IMR-90 (cell line): ENCODE measurements at regions not wholly inside any gene's neighbourhood (a gene's known extent, or its start where the extent isn't known, plus 50 kb on each side); places are given as distances from the start of the nearest gene placed in this dataset.
"Not testable (repeated sequence)": the region's sequence is repeated elsewhere in the genome, so short reads cannot be mapped to it uniquely, and the experiment has no call there.

ENCODE experiments used
- ATAC-seq: fragments of 200-7000 bp; cut with Tn5 transposase; 2 replicates; pipeline ENCODE4 v1.9.1; 2020; ENCODE audit warnings: low read depth, mild to moderate bottlenecking, moderate library complexity
- BruUV-seq: library from RNA; stranded (reverse); fragments of 400-500 nt; replicated peaks from 2 replicates; lab custom pipeline; 2021; lab: Mats Ljungman, UMichigan
- CTCF ChIA-PET: fragments of 300-600 bp; formaldehyde crosslinking; extraction: SDS; loops from one replicate; lab custom pipeline; 2021; ENCODE audit warnings: antibody characterized with exemption; lab: Yijun Ruan, JAX
- POLR2A ChIA-PET: fragments of 300-600 bp; sonication (Branson Sonifier 250); formaldehyde crosslinking; loops from one replicate; lab custom pipeline; 2022; ENCODE audit warnings: antibody characterized with exemption; ENCODE audit not compliant: unreplicated experiment; lab: Charles Lee
- DNase-seq: peaks from one replicate; pipeline ENCODE4 v3.0.0; 2013
- H2AFZ ChIP-seq: replicated peaks from 2 replicates; pipeline ENCODE3; 2013; ENCODE audit warnings: low read length, mild to moderate bottlenecking; ENCODE audit not compliant: poor library complexity
- H2AK5ac ChIP-seq: 2 replicates; pipeline ENCODE4 v1.6.1; 2013; ENCODE audit warnings: low read depth, low read length, inconsistent platforms
- H2AK9ac ChIP-seq: replicated peaks from 2 replicates; pipeline ENCODE3; 2013; ENCODE audit warnings: mild to moderate bottlenecking, low read depth, low read length, moderate library complexity; ENCODE audit not compliant: poor library complexity
- H2BK120ac ChIP-seq: 2 replicates; pipeline ENCODE4 v1.6.1; 2013; ENCODE audit warnings: low read depth, low read length, inconsistent platforms
- H2BK15ac ChIP-seq: 3 replicates; pipeline ENCODE4 v1.6.1; 2013; ENCODE audit warnings: low read depth, low read length, inconsistent platforms
- H2BK20ac ChIP-seq: 2 replicates; pipeline ENCODE4 v1.6.1; 2013; ENCODE audit warnings: low read depth, mild to moderate bottlenecking, inconsistent platforms, low read length, moderate library complexity
- H2BK5ac ChIP-seq: 2 replicates; pipeline ENCODE4 v1.6.1; 2013; ENCODE audit warnings: mild to moderate bottlenecking, low read depth, low read length, inconsistent platforms; ENCODE audit not compliant: poor library complexity, severe bottlenecking
- H3K14ac ChIP-seq: replicated peaks from 2 replicates; pipeline ENCODE4 v1.6.1; 2013; ENCODE audit warnings: low read depth, low read length, inconsistent platforms
- H3K18ac ChIP-seq: 2 replicates; pipeline ENCODE4 v1.6.1; 2013; ENCODE audit warnings: low read depth, low read length, control low read depth
- H3K23ac ChIP-seq: 2 replicates; pipeline ENCODE4 v1.6.1; 2013; ENCODE audit warnings: low read depth, low read length, inconsistent platforms
- H3K27ac ChIP-seq: 2 replicates; pipeline ENCODE4 v1.5.1; 2013; ENCODE audit warnings: mild to moderate bottlenecking, control low read depth, low read length; ENCODE audit not compliant: insufficient read depth
- H3K27me3 ChIP-seq: 2 replicates; pipeline ENCODE4 v1.6.1; 2013; ENCODE audit warnings: low read length; ENCODE audit not compliant: control insufficient read depth, insufficient read depth
- H3K36me3 ChIP-seq: 2 replicates; pipeline ENCODE4 v1.6.1; 2013; ENCODE audit warnings: low read length, mixed read lengths; ENCODE audit not compliant: control insufficient read depth, insufficient read depth
- H3K4ac ChIP-seq: 2 replicates; pipeline ENCODE4 v1.6.1; 2013; ENCODE audit warnings: low read depth, low read length, inconsistent platforms
- H3K4me1 ChIP-seq: 2 replicates; pipeline ENCODE4 v1.6.1; 2013; ENCODE audit warnings: low read length, mixed read lengths; ENCODE audit not compliant: control insufficient read depth, insufficient read depth
- H3K4me2 ChIP-seq: 2 replicates; pipeline ENCODE4 v1.6.1; 2013; ENCODE audit warnings: low read depth, mild to moderate bottlenecking, control low read depth, low read length, moderate library complexity
- H3K4me3 ChIP-seq: 2 replicates; pipeline ENCODE4 v1.5.1; 2013; ENCODE audit warnings: low read depth, mild to moderate bottlenecking, control low read depth, low read length, moderate library complexity; ENCODE audit not compliant: insufficient read depth
- H3K56ac ChIP-seq: 2 replicates; pipeline ENCODE4 v1.6.1; 2013; ENCODE audit warnings: low read length, inconsistent platforms; ENCODE audit not compliant: insufficient read depth; ENCODE audit errors: extremely low read depth
- H3K79me1 ChIP-seq, 2 experiments: 2 replicates each; pipeline ENCODE4 v1.6.1; 2013; ENCODE audit warnings: low read length in 2 of 2, inconsistent platforms in 1 of 2, low read depth in 1 of 2
- H3K9ac ChIP-seq: 2 replicates; pipeline ENCODE4 v1.6.1; 2013; ENCODE audit warnings: low read depth, low read length, control low read depth
- H3K9me1 ChIP-seq: 2 replicates; pipeline ENCODE4 v1.6.1; 2013; ENCODE audit warnings: low read length, inconsistent platforms; ENCODE audit not compliant: insufficient read depth
- H3K9me3 ChIP-seq: 2 replicates; pipeline ENCODE4 v1.6.1; 2013; ENCODE audit warnings: low read length; ENCODE audit not compliant: control insufficient read depth, insufficient read depth
- H4K20me1 ChIP-seq: 2 replicates; pipeline ENCODE4 v1.6.1; 2013; ENCODE audit warnings: low read length, inconsistent platforms; ENCODE audit not compliant: insufficient read depth
- H4K5ac ChIP-seq: 2 replicates; pipeline ENCODE4 v1.6.1; 2013; ENCODE audit warnings: mild to moderate bottlenecking, low read depth, low read length, control low read depth
- H4K8ac ChIP-seq, 2 experiments: 2 replicates each; pipeline ENCODE4 v1.6.1; 2013; ENCODE audit warnings: low read depth in 2 of 2, low read length in 2 of 2, control low read depth in 1 of 2, inconsistent platforms in 1 of 2
- H4K91ac ChIP-seq: 2 replicates; pipeline ENCODE4 v1.6.1; 2013; ENCODE audit warnings: low read depth, low read length, inconsistent platforms; ENCODE audit not compliant: insufficient read depth
- WGBS, 2 experiments: methylation state at CpG; one replicate each; pipeline versions ENCODE4 v1.1.5 to v1.1.7; 2013; ENCODE audit warnings: missing lambda C conversion rate in 2 of 2; ENCODE audit not compliant: insufficient read length in 1 of 2; ENCODE audit errors: extremely low coverage in 2 of 2; 5-methylcytosine and 5-hydroxymethylcytosine counted together
- dilution Hi-C: fragments of 300-500 bp; cut with HindIII; formaldehyde crosslinking; loops from one replicate; pipeline ENCODE4 v1.14.3; 2018; ENCODE audit warnings: low sequenced_read_pairs; ENCODE audit not compliant: unreplicated experiment
- in situ Hi-C: fragments of 300-500 bp; cut with MboI; formaldehyde crosslinking; loops from 3 replicates; pipeline ENCODE4 v1.14.3; 2019; ENCODE audit warnings: low sequenced_read_pairs, inconsistent platforms, mixed read lengths
- intact Hi-C: fragments of 100-400 bp; cut with micrococcal nuclease; formaldehyde crosslinking; loops from 2 replicates; pipeline ENCODE4 v1.10.0; 2022

- H3K27ac ChIP-seq, ATAC-seq, H3K36me3 ChIP-seq, BruUV-seq, H2BK15ac ChIP-seq, H2BK20ac ChIP-seq, H3K4me3 ChIP-seq, H2BK5ac ChIP-seq, POLR2A ChIA-PET, H3K4me1 ChIP-seq, H3K23ac ChIP-seq, H3K14ac ChIP-seq, DNase-seq, in situ Hi-C loops, intact Hi-C loops, CTCF ChIA-PET, H3K9me3 ChIP-seq, H4K20me1 ChIP-seq, H3K9ac ChIP-seq, H3K18ac ChIP-seq, H3K4me2 ChIP-seq, H3K9me1 ChIP-seq, H2AK5ac ChIP-seq, dilution Hi-C loops, H2BK120ac ChIP-seq, H3K79me1 ChIP-seq, H3K27me3 ChIP-seq, H3K56ac ChIP-seq, H2AK9ac ChIP-seq, H4K5ac ChIP-seq, H2AFZ ChIP-seq, H4K91ac ChIP-seq, H4K8ac ChIP-seq, H3K4ac ChIP-seq: not testable (repeated sequence)
- no CpG with 5 or more reads among the region's 6 CpGs for WGBS, 2 experiments
These were observed 61.4 kb downstream of the CCDC74A start for GRCh38 chr2:131589126-131589525.
